Right lobe of liver (tissue), 6 donors: ENCODE measurements at regions not wholly inside any gene's neighbourhood (a gene's known extent, or its start where the extent isn't known, plus 50 kb on each side); places are given as distances from the start of the nearest gene placed in this dataset.
A peak's percentile ranks its signal among the peaks of the same experiment; 100 is the strongest.

Experiments used
- ATAC-seq, 4 donors: fragments of 200-7000 bp; cut with Tn5 transposase; one replicate each; pipeline ENCODE4 v1.9.1; 2020; ENCODE audit warnings: mild to moderate bottlenecking in 4 of 4, moderate library complexity in 4 of 4
- DNase-seq, 3 donors: peaks; one replicate each; pipeline ENCODE4 v3.0.0-alpha.2; 2020
- H3K27ac ChIP-seq, 3 donors: fragments of 200-600 bp; one replicate each; pipeline ENCODE4 v1.8.0; 2022
- H3K27me3 ChIP-seq, 2 donors: fragments of 200-600 bp; one replicate each; pipeline ENCODE4 v1.8.0; 2022
- H3K36me3 ChIP-seq, 4 donors: fragments of 200-600 bp; sonication (generic) in 1 of 4; one replicate each; pipeline versions ENCODE4 v1.5.1 to v1.8.0; 2017 to 2022; ENCODE audit warnings: control low read depth in 1 of 4
- H3K4me1 ChIP-seq, 4 donors: fragments of 200-600 bp; sonication (generic) in 1 of 4; one replicate each; pipeline versions ENCODE4 v1.5.1 to v1.8.0; 2017 to 2022; ENCODE audit warnings: control low read depth in 1 of 4
- H3K4me3 ChIP-seq, 3 donors: fragments of 200-600 bp; one replicate each; pipeline ENCODE4 v1.8.0; 2022
- H3K9me3 ChIP-seq, 4 donors: fragments of 200-600 bp; sonication (generic) in 1 of 4; one replicate each; pipeline versions ENCODE4 v1.5.1 to v1.8.0; 2017 to 2022; ENCODE audit warnings: control low read depth in 1 of 4
- CTCF ChIP-seq, 4 donors: fragments of 200-600 bp in 3 of 4; fragments of 450-650 bp in 1 of 4; IDR thresholded peaks; one replicate each; pipeline versions ENCODE4 v1.5.1 to v1.8.0; 2016 to 2022; ENCODE audit warnings: antibody characterized with exemption in 4 of 4, mild to moderate bottlenecking in 2 of 4
- POLR2A ChIP-seq: fragments of 450-650 bp; IDR thresholded peaks from one replicate; pipeline ENCODE4 v1.6.1; 2017; ENCODE audit warnings: antibody characterized with exemption, mild to moderate bottlenecking
- WGBS: methylation state at CpG from one replicate; pipeline ENCODE4 v1.1.6; 2018; ENCODE audit warnings: low coverage, low lambda C conversion rate; ENCODE audit not compliant: insufficient coverage; ENCODE audit errors: missing lambda C conversion rate; 5-methylcytosine and 5-hydroxymethylcytosine counted together
- intact Hi-C, 2 donors: fragments of 100-400 bp; cut with DNase I; formaldehyde crosslinking; loops; one replicate each; pipeline versions ENCODE4 v1.11.2 to v1.14.1; 2022
- donor health status: DM: no; HTN: yes; CAD: no.
- donor health status: DM: no; HTN: no; CAD: no.
- donor health status: DM: no; HTN: no; CAD: no.
- donor health status: DM: no; HTN: yes; CAD: no.
- donor health status: DM: no; HTN: yes; CAD: no.

- Histone ChIP-seq H3K4me1 (peaks cover 0 to 38% (median 14%) of the 10 kb centered on the region in 4 donors), H3K27ac (peak overlapping the region; percentile 72 to 96 (median 92)), H3K27me3 (no peaks in the 10 kb centered on the region), H3K9me3 (no peaks in the 10 kb centered on the region), H3K36me3 (no peaks in the 10 kb centered on the region), H3K4me3 (peak overlapping the region in 2 of 3 donors; percentile 2 to 3)
- TF ChIP-seq POLR2A (peak; percentile 43), CTCF (IDR thresholded peaks at IDR 0.05) (no peak)
- DNase-seq (peak; percentile 79 to 88 (median 85)), ATAC-seq (peak; percentile 72 to 88 (median 80))
- 49% methylated on average over 23 of the region's 24 CpGs for WGBS
- intact Hi-C loops, result no loop called here
These were observed 178.4 kb downstream of the DUSP10 start for GRCh38 chr1:221563476-221563921.

GRCh38 chr1:221564891-221565290, 177.0 kb downstream of the DUSP10 start:
- TF ChIP-seq CTCF (IDR thresholded peaks at IDR 0.05), result no peak
- no peak for TF ChIP-seq POLR2A
- H3K27me3 ChIP-seq, result no peaks in the 10 kb centered on the region
- no peaks in the 10 kb centered on the region for H3K9me3 ChIP-seq
- H3K36me3 ChIP-seq, result no peaks in the 10 kb centered on the region
- peaks cover 0 to 30% (median 12%) of the 10 kb centered on the region in 4 donors for H3K4me1 ChIP-seq
- no peak overlapping the region for H3K4me3 ChIP-seq
- intact Hi-C loops, result no loop called here
- DNase-seq (no peak), ATAC-seq (no peak)
- H3K27ac ChIP-seq, result peak overlapping the region in 2 of 3 donors; percentile 92 to 96
- WGBS, result 47% methylated on average over 2 of the region's 2 CpGs

- DNase-seq, result no peak
- peak in 1 of 4 donors; percentile 4 for ATAC-seq
- WGBS, result 36% methylated on average over 5 of the region's 5 CpGs
- H3K27ac ChIP-seq, result peak overlapping the region; percentile 3 to 96 (median 92)
- H3K27me3 ChIP-seq, result no peaks in the 10 kb centered on the region
- H3K4me1 ChIP-seq, result peaks cover 0 to 30% (median 12%) of the 10 kb centered on the region in 4 donors
- no peaks in the 10 kb centered on the region for H3K36me3 ChIP-seq
- TF ChIP-seq POLR2A (no peak), CTCF (IDR thresholded peaks at IDR 0.05) (no peak)
- H3K4me3 ChIP-seq, result no peak overlapping the region
- intact Hi-C loops, result no loop called here
- no peaks in the 10 kb centered on the region for H3K9me3 ChIP-seq
These were observed 176.2 kb downstream of the DUSP10 start for GRCh38 chr1:221565711-221566110.

GRCh38 chr1:221567859-221568507, 173.9 kb downstream of the DUSP10 start:
- 25% methylated on average over 3 of the region's 3 CpGs for whole genome bisulfite sequencing

More at GRCh38 chr1:221567859-221568507, 173.9 kb downstream of the DUSP10 start:
- Histone ChIP-seq H3K27me3 (no peaks in the 10 kb centered on the region), H3K36me3 (no peaks in the 10 kb centered on the region), H3K4me3 (no peak overlapping the region), H3K27ac (peak overlapping the region in 1 of 3 donors; percentile 61), H3K9me3 (no peaks in the 10 kb centered on the region), H3K4me1 (peaks cover 0 to 26% (median 10%) of the 10 kb centered on the region in 4 donors)
- TF ChIP-seq POLR2A (no peak), CTCF (IDR thresholded peaks at IDR 0.05) (no peak)
- ATAC-seq (peak; percentile 14 to 41 (median 20)), DNase-seq (peak in 1 of 3 donors; percentile 60)
- intact Hi-C loops, result no loop called here
